NB4 (cell line): ENCODE measurements at regions not wholly inside any gene's neighbourhood (a gene's known extent, or its start where the extent isn't known, plus 50 kb on each side); places are given as distances from the start of the nearest gene placed in this dataset.

Experiments
- CTCF ChIP-seq: IDR thresholded peaks from one replicate; pipeline ENCODE4 v1.5.1; 2012; ENCODE audit warnings: low read depth, low read length
- MYC ChIP-seq: IDR thresholded peaks from 2 replicates; pipeline ENCODE4 v1.6.1; 2011; ENCODE audit warnings: low read depth, low read length
- POLR2A ChIP-seq: IDR thresholded peaks from 2 replicates; pipeline ENCODE4 v1.6.1; 2011; ENCODE audit warnings: mild to moderate bottlenecking; ENCODE audit not compliant: insufficient read length; ENCODE audit errors: extremely low read depth

GRCh38 chr3:22920006-22920405 lies 283.1 kb upstream of the UBE2E2 start:
- TF ChIP-seq POLR2A (no peak), CTCF (no peak), MYC (no peak)
